ENCODE measurements at regions not wholly inside any gene's neighbourhood (a gene's known extent, or its start where the extent isn't known, plus 50 kb on each side); places are given as distances from the start of the nearest gene placed in this dataset.

GRCh38 chr5:101904736-101905135 lies 391.3 kb downstream of the SLCO4C1 start:
- Histone ChIP-seq H2BK15ac (ENCODE audit: low read length) (no peak overlapping the region), H2BK12ac (ENCODE audit: low read depth, low read length) (no peak overlapping the region)

More at GRCh38 chr5:101904736-101905135, 391.3 kb downstream of the SLCO4C1 start:
- H2AFZ ChIP-seq (ENCODE audit: low read length): peak overlapping the region; percentile 40; the same call in 1 of the 2 replicates
- no peak overlapping the region for H3K18ac ChIP-seq (ENCODE audit: extremely low read depth, low read length)
- no peak overlapping the region for H3K23ac ChIP-seq (ENCODE audit: insufficient read length)
- no peak overlapping the region for H3K14ac ChIP-seq (ENCODE audit: insufficient read length)
- H2BK120ac ChIP-seq (replicated peaks; ENCODE audit: low read depth, low read length): no peak overlapping the region
- H3K4me1 ChIP-seq (replicated peaks in 1 of 4; ENCODE audit: control insufficient read depth in 3 of 4, insufficient read depth in 4 of 4, low read length in 3 of 4): no peaks in the 10 kb centered on the region
- H4K8ac ChIP-seq (ENCODE audit: extremely low read depth, insufficient read depth, low read length): no peak overlapping the region
- H4K20me1 ChIP-seq (replicated peaks in 1 of 2; ENCODE audit: control insufficient read depth in 1 of 2, insufficient read depth in 2 of 2, low read length in 2 of 2): no peaks in the 10 kb centered on the region
- no peaks in the 10 kb centered on the region for H3K9me3 ChIP-seq (ENCODE audit: insufficient read depth in 2 of 2, low read depth in 1 of 2, low read length in 1 of 2)
- no peaks in the 10 kb centered on the region for H3K27me3 ChIP-seq (replicated peaks in 1 of 4; ENCODE audit: control insufficient read depth in 3 of 4, extremely low read depth in 1 of 4, insufficient read depth in 3 of 4, low read length in 3 of 4)
- WGBS, 2 experiments (ENCODE audit: extremely low coverage in 1 of 2, insufficient coverage in 1 of 2, insufficient read length in 1 of 2, insufficient replicate concordance in 2 of 2, low coverage in 1 of 2, low lambda C conversion rate in 2 of 2, missing lambda C conversion rate in 1 of 2): 76% methylated on average over 1 of the region's 1 CpG; no CpG with 5 or more reads in 1 of the 2 experiments
- no peak overlapping the region for H3K56ac ChIP-seq (replicated peaks; ENCODE audit: insufficient read length, low read depth, low read length)
- no peaks in the 10 kb centered on the region for H3K79me1 ChIP-seq (ENCODE audit: low read depth, low read length)
- H3K79me2 ChIP-seq (ENCODE audit: control insufficient read depth in 1 of 2, insufficient read depth in 2 of 2, low read length in 2 of 2): no peaks in the 10 kb centered on the region
- no peak for DNase-seq (ENCODE audit: low read depth in 1 of 2, low spot score in 2 of 2)
- H3K4me2 ChIP-seq (ENCODE audit: insufficient read depth in 1 of 2, low read depth in 2 of 2, low read length in 2 of 2): no peak overlapping the region
- CTCF ChIA-PET (ENCODE audit: partially characterized antibody): no interaction called here
- no peak for TF ChIP-seq BRCA1 (IDR thresholded peaks at IDR 0.05; ENCODE audit: low read depth, low read length)
- TF ChIP-seq RNF2 (IDR thresholded peaks at IDR 0.05; ENCODE audit: borderline replicate concordance, low read depth, low read length, missing control alignments, poor library complexity, severe bottlenecking): no peak
- TF ChIP-seq BCL11A (IDR thresholded peaks at IDR 0.05; ENCODE audit: low read depth in 2 of 2, low read length in 2 of 2): no peak
- no peak for TF ChIP-seq CBX5 (IDR thresholded peaks at IDR 0.05; ENCODE audit: low read depth, low read length)
- TF ChIP-seq JUN (IDR thresholded peaks at IDR 0.05; ENCODE audit: low read depth, low read length): no peak
- TF ChIP-seq GTF2F1 (IDR thresholded peaks at IDR 0.05; ENCODE audit: borderline replicate concordance, low read depth, low read length): no peak
- TF ChIP-seq EZH2 (IDR thresholded peaks at IDR 0.05; ENCODE audit: low read depth, low read length, severe bottlenecking): no peak
- no peak for TF ChIP-seq GABPA (IDR thresholded peaks at IDR 0.05; ENCODE audit: borderline replicate concordance, insufficient read depth, low read length)
- no peak for TF ChIP-seq RXRA (IDR thresholded peaks at IDR 0.05; ENCODE audit: insufficient read depth, low read depth, low read length)
- TF ChIP-seq CTBP2 (IDR thresholded peaks at IDR 0.05; ENCODE audit: borderline replicate concordance, insufficient read depth, insufficient read length, low read length): no peak
- no peak for TF ChIP-seq MAFK (IDR thresholded peaks at IDR 0.05; ENCODE audit: low read depth, low read length)
- POLR2A ChIA-PET (ENCODE audit: partially characterized antibody): no interaction called here
- no peak overlapping the region for H2BK5ac ChIP-seq (ENCODE audit: low read depth, low read length)
- no peak overlapping the region for H2BK20ac ChIP-seq (ENCODE audit: low read length)
- H2AK5ac ChIP-seq (ENCODE audit: low read depth, low read length): no peak overlapping the region
- no peak overlapping the region for H4K5ac ChIP-seq (ENCODE audit: insufficient read length, low read depth, low read length)
- H4K91ac ChIP-seq (replicated peaks; ENCODE audit: insufficient read length, low read length): no peak overlapping the region
- H3K9ac ChIP-seq (replicated peaks in 1 of 4; ENCODE audit: extremely low read depth in 1 of 4, low read depth in 3 of 4, low read length in 3 of 4): no peak overlapping the region
- H3K23me2 ChIP-seq (ENCODE audit: low read depth, low read length): no peaks in the 10 kb centered on the region
- H3K4ac ChIP-seq (replicated peaks; ENCODE audit: insufficient read length, low read depth, low read length): no peak overlapping the region
- H3K4me3 ChIP-seq (ENCODE audit: extremely low read depth in 1 of 4, insufficient read depth in 2 of 4, low read depth in 3 of 4, low read length in 4 of 4): no peak overlapping the region
- no peaks in the 10 kb centered on the region for H3K36me3 ChIP-seq (ENCODE audit: control insufficient read depth in 2 of 4, insufficient read depth in 4 of 4, low read length in 3 of 4)
- H3K27ac ChIP-seq (ENCODE audit: low read depth, low read length): no peak overlapping the region
- FAIRE-seq: no peak

Measured in H1 (cell line).